B cell (primary cell): ENCODE measurements at regions not wholly inside any gene's neighbourhood (a gene's known extent, or its start where the extent isn't known, plus 50 kb on each side); places are given as distances from the start of the nearest gene placed in this dataset.

ENCODE experiments used
- ATAC-seq: fragments of 200-7000 bp; cut with Tn5 transposase; one replicate; pipeline ENCODE4 v1.10.0; 2021; ENCODE audit warnings: low read depth, mild to moderate bottlenecking, moderate number of reproducible peaks, moderate library complexity
- CTCF ChIA-PET: fragments of 350-600 bp; sonication (Branson Sonifier 250); formaldehyde crosslinking; loops from one replicate; lab custom pipeline; 2021; ENCODE audit warnings: antibody characterized with exemption, inconsistent platforms; lab: Charles Lee
- POLR2A ChIA-PET: fragments of 350-600 bp; sonication (Branson Sonifier 250); formaldehyde crosslinking; loops from one replicate; lab custom pipeline; 2021; ENCODE audit warnings: antibody characterized with exemption; lab: Charles Lee
- DNase-seq: peaks from one replicate; pipeline ENCODE4 v3.0.0; 2013
- H2AFZ ChIP-seq: 2 replicates; pipeline ENCODE4 v1.6.1; 2012; ENCODE audit warnings: mild to moderate bottlenecking, low read depth, low read length; ENCODE audit not compliant: insufficient read depth, poor library complexity, severe bottlenecking
- H3K27ac ChIP-seq, 2 donors: 1 replicate in 1 of 2; 2 replicates in 1 of 2; pipeline ENCODE4 v1.5.1; 2012 to 2013; ENCODE audit warnings: low read length in 2 of 2, mild to moderate bottlenecking in 2 of 2, moderate library complexity in 1 of 2
- H3K27me3 ChIP-seq, 4 experiments: fragments of 200-600 bp in 1 of 4; sonication (generic) in 1 of 4; replicated peaks in 1 of 4; 1 replicate in 2 of 4; 2 replicates in 2 of 4; pipeline versions ENCODE4 v1.6.1 to v1.7.0; 2013 to 2016; ENCODE audit warnings: low read length in 3 of 4, mild to moderate bottlenecking in 2 of 4, mixed read lengths in 1 of 4, moderate library complexity in 1 of 4; ENCODE audit not compliant: insufficient read depth in 4 of 4, control insufficient read depth in 3 of 4; ENCODE audit errors: control extremely low read depth in 1 of 4
- H3K36me3 ChIP-seq, 2 experiments: replicated peaks in 1 of 2; 1 replicate in 1 of 2; 2 replicates in 1 of 2; pipeline versions ENCODE4 v1.6.1 to v1.7.1; 2013; ENCODE audit warnings: low read length in 1 of 2; ENCODE audit not compliant: insufficient read depth in 2 of 2, control insufficient read depth in 1 of 2; ENCODE audit errors: control extremely low read depth in 1 of 2, extremely low read depth in 1 of 2
- H3K4me1 ChIP-seq, 2 donors: fragments of 200-600 bp in 1 of 2; sonication (generic) in 1 of 2; 1 replicate in 1 of 2; 2 replicates in 1 of 2; pipeline versions ENCODE4 v1.5.1 to v1.6.1; 2013 to 2017; ENCODE audit warnings: low read length in 2 of 2; ENCODE audit not compliant: control insufficient read depth in 2 of 2, insufficient read depth in 2 of 2
- H3K4me2 ChIP-seq: replicated peaks from 2 replicates; pipeline ENCODE3; 2012; ENCODE audit warnings: mild to moderate bottlenecking, low read depth, low read length; ENCODE audit not compliant: poor library complexity, severe bottlenecking
- H3K4me3 ChIP-seq, 5 experiments: fragments of 200-600 bp in 1 of 5; sonication (generic) in 1 of 5; 1 replicate in 3 of 5; 2 replicates in 2 of 5; pipeline versions ENCODE4 v1.5.1 to v1.7.0; 2011 to 2016; ENCODE audit warnings: low read length in 4 of 5, mild to moderate bottlenecking in 4 of 5, low read depth in 2 of 5, control low read depth in 1 of 5, moderate library complexity in 1 of 5; ENCODE audit not compliant: insufficient read depth in 1 of 5; ENCODE audit errors: control extremely low read depth in 1 of 5, extremely low read depth in 1 of 5
- H3K79me2 ChIP-seq: fragments of 200-600 bp; sonication (generic); one replicate; pipeline ENCODE4 v1.6.0; 2016; ENCODE audit warnings: low read length; ENCODE audit not compliant: control insufficient read depth, insufficient read depth
- H3K9ac ChIP-seq: fragments of 200-600 bp; sonication (generic); 2 replicates; pipeline ENCODE4 v1.6.1; 2017; ENCODE audit warnings: mild to moderate bottlenecking, low read length, moderate library complexity
- H3K9me3 ChIP-seq, 3 donors: one replicate each; pipeline versions ENCODE4 v1.6.1 to v1.7.1; 2013; ENCODE audit warnings: low read length in 2 of 3; ENCODE audit not compliant: control insufficient read depth in 2 of 3, insufficient read depth in 1 of 3; ENCODE audit errors: control extremely low read depth in 1 of 3
- H4K20me1 ChIP-seq: 2 replicates; pipeline ENCODE4 v1.6.0; 2012; ENCODE audit warnings: mild to moderate bottlenecking, low read length; ENCODE audit not compliant: insufficient read depth, control insufficient read depth, poor library complexity, severe bottlenecking
- H3K27ac Mint-ChIP-seq: one replicate; pipeline ENCODE4 v1.8.0; 2021; ENCODE audit warnings: mixed read lengths
- H3K27me3 Mint-ChIP-seq: one replicate; pipeline ENCODE4 v1.8.0; 2021; ENCODE audit warnings: mixed read lengths
- H3K4me1 Mint-ChIP-seq: one replicate; pipeline ENCODE4 v1.8.0; 2021; ENCODE audit warnings: mixed read lengths
- H3K4me3 Mint-ChIP-seq: one replicate; pipeline ENCODE4 v1.8.0; 2021; ENCODE audit warnings: mixed read lengths
- H3K9me3 Mint-ChIP-seq: one replicate; pipeline ENCODE4 v1.8.0; 2022; ENCODE audit warnings: mixed read lengths; ENCODE audit not compliant: insufficient read depth
- EZH2 ChIP-seq: IDR thresholded peaks from 2 replicates; pipeline ENCODE4 v1.6.1; 2012; ENCODE audit warnings: borderline replicate concordance, low read depth, mild to moderate bottlenecking, moderate library complexity, low read length; ENCODE audit not compliant: insufficient read depth, poor library complexity, severe bottlenecking
- WGBS: methylation state at CpG from one replicate; pipeline ENCODE4 v1.1.5; 2013; ENCODE audit warnings: missing lambda C conversion rate; ENCODE audit not compliant: insufficient coverage; 5-methylcytosine and 5-hydroxymethylcytosine counted together
- intact Hi-C: fragments of 100-400 bp; cut with micrococcal nuclease; formaldehyde crosslinking; loops from one replicate; pipeline ENCODE4 v1.10.0; 2022
- TF ChIP-seq, protein P1 (sequence below): fragments of 200-600 bp; IDR thresholded peaks from one replicate; pipeline ENCODE4 v1.8.0; 2022; ENCODE audit warnings: antibody characterized with exemption, mild to moderate bottlenecking

DNA sequence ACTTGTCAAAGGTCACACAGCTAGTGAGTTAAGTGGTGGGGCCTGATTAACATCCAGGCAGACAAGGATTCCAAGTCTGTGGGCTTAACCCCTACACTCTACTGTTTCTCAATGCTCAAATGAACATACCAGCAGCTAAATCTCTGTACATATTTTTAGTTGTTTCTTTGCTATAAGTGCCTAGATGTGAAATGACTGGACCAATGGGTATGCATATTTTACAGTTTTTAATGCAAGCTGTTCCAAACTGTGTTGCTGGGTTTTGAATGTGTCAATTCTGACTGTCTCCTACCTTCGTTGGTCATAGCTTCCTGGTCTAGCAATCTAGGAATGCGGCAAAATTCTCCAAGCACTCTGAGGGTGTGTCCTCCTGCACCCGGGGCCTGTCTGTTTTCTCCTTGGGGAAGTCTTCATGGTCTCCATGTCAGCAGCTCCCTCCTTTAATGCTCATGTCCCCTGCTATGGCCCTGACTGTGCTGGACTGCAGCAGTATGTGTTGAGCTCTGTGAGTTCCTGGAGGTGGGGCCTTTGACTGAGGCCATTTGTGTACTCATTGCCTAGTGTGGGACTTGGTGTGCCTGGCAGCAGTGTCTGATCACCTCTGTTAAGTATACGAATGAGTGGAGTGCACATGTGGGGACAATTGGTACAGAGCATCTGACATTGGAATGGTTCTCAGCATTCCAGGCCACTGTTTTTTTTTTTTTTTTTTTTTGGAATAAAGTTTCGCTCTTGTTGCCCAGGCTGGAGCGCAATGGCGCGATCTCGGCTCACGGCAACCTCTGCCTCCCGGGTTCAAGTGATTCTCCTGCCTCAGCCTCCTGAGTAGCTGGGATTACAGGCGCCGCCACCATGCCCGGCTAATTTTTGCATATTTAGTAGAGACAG lies 72.9 kb upstream of the SLC2A1 start:
- 91% methylated on average over 4 of the region's 14 CpGs for WGBS
- POLR2A ChIA-PET = no interaction called here
- Histone ChIP-seq H2AFZ (no peak overlapping the region), H3K79me2 (no peaks in the 10 kb centered on the region), H3K9me3 (no peaks in the 10 kb centered on the region), H4K20me1 (no peaks in the 10 kb centered on the region), H3K4me2 (no peak overlapping the region), H3K27me3 (peaks cover 0 to 4% (median 2%) of the 10 kb centered on the region in 4 experiments), H3K36me3 (no peaks in the 10 kb centered on the region), H3K27ac (no peak overlapping the region), H3K4me1 (no peaks in the 10 kb centered on the region), H3K9ac (no peak overlapping the region), H3K4me3 (no peak overlapping the region)
- DNase-seq = no peak
- intact Hi-C loops = no loop called here
- Mint-ChIP-seq H3K4me1 (peaks cover 4% of the 10 kb centered on the region), H3K27me3 (peaks cover 3% of the 10 kb centered on the region), H3K27ac (no peak overlapping the region), H3K4me3 (no peak overlapping the region), H3K9me3 (no peaks in the 10 kb centered on the region)
- TF ChIP-seq, protein P1, sequence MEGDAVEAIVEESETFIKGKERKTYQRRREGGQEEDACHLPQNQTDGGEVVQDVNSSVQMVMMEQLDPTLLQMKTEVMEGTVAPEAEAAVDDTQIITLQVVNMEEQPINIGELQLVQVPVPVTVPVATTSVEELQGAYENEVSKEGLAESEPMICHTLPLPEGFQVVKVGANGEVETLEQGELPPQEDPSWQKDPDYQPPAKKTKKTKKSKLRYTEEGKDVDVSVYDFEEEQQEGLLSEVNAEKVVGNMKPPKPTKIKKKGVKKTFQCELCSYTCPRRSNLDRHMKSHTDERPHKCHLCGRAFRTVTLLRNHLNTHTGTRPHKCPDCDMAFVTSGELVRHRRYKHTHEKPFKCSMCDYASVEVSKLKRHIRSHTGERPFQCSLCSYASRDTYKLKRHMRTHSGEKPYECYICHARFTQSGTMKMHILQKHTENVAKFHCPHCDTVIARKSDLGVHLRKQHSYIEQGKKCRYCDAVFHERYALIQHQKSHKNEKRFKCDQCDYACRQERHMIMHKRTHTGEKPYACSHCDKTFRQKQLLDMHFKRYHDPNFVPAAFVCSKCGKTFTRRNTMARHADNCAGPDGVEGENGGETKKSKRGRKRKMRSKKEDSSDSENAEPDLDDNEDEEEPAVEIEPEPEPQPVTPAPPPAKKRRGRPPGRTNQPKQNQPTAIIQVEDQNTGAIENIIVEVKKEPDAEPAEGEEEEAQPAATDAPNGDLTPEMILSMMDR = no peak
- no peak for TF ChIP-seq EZH2
- ATAC-seq = no peak
- CTCF ChIA-PET = interaction anchor here (0.6 to 1.3 kb wide), 3 partner anchors 17 to 118 kb away, joined by 3 to 5 read pairs (median 3); no protein-coding TSS in a partner anchor

DNA sequence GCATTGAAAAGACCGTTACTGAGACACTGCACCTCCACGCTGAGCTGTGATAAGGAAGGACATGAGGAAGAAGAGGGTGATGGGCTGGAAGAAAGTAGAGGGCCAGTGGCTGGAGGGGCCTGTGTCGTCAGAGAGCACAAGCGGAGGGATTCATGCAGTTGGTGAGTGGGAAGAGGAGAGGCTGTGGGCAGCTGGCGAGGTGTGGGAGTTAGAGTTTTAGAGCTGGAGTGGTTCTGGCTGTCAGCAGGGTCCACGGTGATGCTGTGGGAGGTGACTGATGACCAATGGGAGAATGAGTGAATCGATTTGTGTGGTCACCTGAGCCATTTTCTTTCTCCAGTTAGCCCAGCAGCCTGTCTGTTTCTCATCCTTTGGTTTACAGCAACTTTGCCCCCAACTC lies 66.2 kb upstream of the SLC2A1 start:
- WGBS = 88% methylated on average over 7 of the region's 7 CpGs
- ATAC-seq (no peak), DNase-seq (no peak)
- H3K27me3 ChIP-seq = peaks cover 0 to 4% (median 2%) of the 10 kb centered on the region in 4 experiments
- H3K9me3 Mint-ChIP-seq = no peaks in the 10 kb centered on the region
- H3K27ac Mint-ChIP-seq = no peak overlapping the region
- H3K4me3 ChIP-seq = no peak overlapping the region
- no peak overlapping the region for H3K9ac ChIP-seq
- POLR2A ChIA-PET = no interaction called here
- H2AFZ ChIP-seq = no peak overlapping the region
- H3K27me3 Mint-ChIP-seq = no peaks in the 10 kb centered on the region
- CTCF ChIA-PET = interaction anchor here (1.0 kb wide), 1 partner anchor 49 kb away, joined by 3 read pairs; no protein-coding TSS in a partner anchor
- H3K9me3 ChIP-seq = no peaks in the 10 kb centered on the region
- no peak overlapping the region for H3K4me2 ChIP-seq
- intact Hi-C loops = no loop called here
- TF ChIP-seq, protein P1 = no peak
- no peak for TF ChIP-seq EZH2
- H3K4me1 Mint-ChIP-seq = no peaks in the 10 kb centered on the region
- H4K20me1 ChIP-seq = no peaks in the 10 kb centered on the region
- H3K36me3 ChIP-seq = no peaks in the 10 kb centered on the region
- no peak overlapping the region for H3K4me3 Mint-ChIP-seq
- H3K79me2 ChIP-seq = no peaks in the 10 kb centered on the region
- no peak overlapping the region for H3K27ac ChIP-seq
- H3K4me1 ChIP-seq = no peaks in the 10 kb centered on the region
